OCI-LY7 (cell line): ENCODE measurements at regions not wholly inside any gene's neighbourhood (a gene's known extent, or its start where the extent isn't known, plus 50 kb on each side); places are given as distances from the start of the nearest gene placed in this dataset.

Source experiments
- BruUV-seq: library from RNA; stranded (reverse); fragments of 400-500 nt; replicated peaks from 2 replicates; lab custom pipeline; 2021; lab: Mats Ljungman, UMichigan
- CTCF ChIA-PET: fragments of 300-600 bp; sonication (Branson Sonifier 250); formaldehyde crosslinking; loops from one replicate; lab custom pipeline; 2022; ENCODE audit warnings: antibody characterized with exemption; ENCODE audit not compliant: unreplicated experiment; lab: Charles Lee
- POLR2A ChIA-PET: fragments of 300-600 bp; sonication (Branson Sonifier 250); formaldehyde crosslinking; loops from one replicate; lab custom pipeline; 2022; ENCODE audit warnings: antibody characterized with exemption; lab: Charles Lee
- DNase-seq: peaks from one replicate; pipeline ENCODE4 v3.0.0-alpha.2; 2015; ENCODE audit warnings: low spot score
- H2AFZ ChIP-seq: fragments of 200-600 bp; sonication (generic), shearing (Covaris generic); 2 replicates; pipeline ENCODE4 v1.6.1; 2014; ENCODE audit warnings: mild to moderate bottlenecking, antibody characterized with exemption, low read length, moderate library complexity
- H3K27ac ChIP-seq: fragments of 200-600 bp; sonication (generic); 2 replicates; pipeline ENCODE4 v1.5.1; 2014; ENCODE audit warnings: mixed run types, low read depth, mild to moderate bottlenecking, moderate library complexity, low read length, inconsistent platforms; ENCODE audit not compliant: poor library complexity, severe bottlenecking
- H3K36me3 ChIP-seq: fragments of 200-600 bp; sonication (generic); 2 replicates; pipeline ENCODE4 v1.6.1; 2014; ENCODE audit warnings: mild to moderate bottlenecking, antibody characterized with exemption, low read length, moderate library complexity, mixed read lengths; ENCODE audit not compliant: insufficient read depth
- H3K4me1 ChIP-seq: fragments of 200-600 bp; sonication (generic); 2 replicates; pipeline ENCODE4 v1.5.1; 2014; ENCODE audit warnings: mild to moderate bottlenecking, low read length; ENCODE audit not compliant: insufficient read depth, poor library complexity, severe bottlenecking
- H3K4me2 ChIP-seq: fragments of 200-600 bp; sonication (generic); 2 replicates; pipeline ENCODE4 v1.6.1; 2014; ENCODE audit warnings: mild to moderate bottlenecking, low read length
- H3K4me3 ChIP-seq: fragments of 200-600 bp; sonication (generic); 2 replicates; pipeline ENCODE4 v1.5.1; 2014; ENCODE audit warnings: mild to moderate bottlenecking, low read depth, low read length; ENCODE audit not compliant: poor library complexity, severe bottlenecking
- H3K79me2 ChIP-seq: fragments of 200-600 bp; sonication (generic); 2 replicates; pipeline ENCODE4 v1.6.1; 2016; ENCODE audit warnings: low read depth, mild to moderate bottlenecking, low read length, moderate library complexity, mixed read lengths; ENCODE audit not compliant: insufficient read depth
- H3K9me2 ChIP-seq: fragments of 200-600 bp; sonication (generic); 2 replicates; pipeline ENCODE4 v1.6.1; 2016; ENCODE audit warnings: mild to moderate bottlenecking, low read length, mixed read lengths; ENCODE audit not compliant: insufficient read depth
- H3K9me3 ChIP-seq: fragments of 200-600 bp; sonication (generic); 2 replicates; pipeline ENCODE4 v1.6.1; 2014; ENCODE audit warnings: mild to moderate bottlenecking, mixed run types, low read length, mixed read lengths
- H4K20me1 ChIP-seq: fragments of 200-600 bp; sonication (generic); 2 replicates; pipeline ENCODE4 v1.6.1; 2014; ENCODE audit warnings: mild to moderate bottlenecking, antibody characterized with exemption, low read length, moderate library complexity, mixed read lengths; ENCODE audit not compliant: insufficient read depth
- CTCF ChIP-seq: fragments of 200-600 bp; sonication (generic); conservative IDR thresholded peaks from 2 replicates; pipeline ENCODE4 v1.5.1; 2014; ENCODE audit warnings: mild to moderate bottlenecking, antibody characterized with exemption, low read length, moderate library complexity, mixed read lengths
- EZH2phosphoT487 ChIP-seq: fragments of 200-600 bp; sonication (generic); IDR thresholded peaks from 2 replicates; pipeline ENCODE4 v1.6.1; 2018; ENCODE audit warnings: low read depth, borderline replicate concordance, mild to moderate bottlenecking, mixed run types, antibody characterized with exemption, low read length, moderate library complexity, mixed read lengths
- intact Hi-C: fragments of 100-400 bp; cut with micrococcal nuclease; formaldehyde crosslinking; loops from one replicate; pipeline ENCODE4 v1.10.0; 2022; ENCODE audit not compliant: unreplicated experiment

GRCh38 chr12:42786400-42787148, 197.0 kb upstream of the PRICKLE1 start:
- Histone ChIP-seq H2AFZ (no peak overlapping the region), H3K9me2 (no peaks in the 10 kb centered on the region), H3K4me3 (no peak overlapping the region), H3K4me1 (no peaks in the 10 kb centered on the region), H3K36me3 (no peaks in the 10 kb centered on the region), H4K20me1 (no peaks in the 10 kb centered on the region), H3K4me2 (no peak overlapping the region), H3K9me3 (no peaks in the 10 kb centered on the region), H3K79me2 (no peaks in the 10 kb centered on the region), H3K27ac (no peak overlapping the region)
- DNase-seq = no peak
- no TSS peak for BruUV-seq
- intact Hi-C loops = no loop called here
- ChIA-PET POLR2A (no interaction called here), CTCF (no interaction called here)
- TF ChIP-seq EZH2phosphoT487 (no peak), CTCF (no peak)

- no peaks in the 10 kb centered on the region for H3K36me3 ChIP-seq
- TF ChIP-seq EZH2phosphoT487 = no peak
- CTCF ChIA-PET = no interaction called here
- no peak overlapping the region for H2AFZ ChIP-seq
- intact Hi-C loops = no loop called here
- H3K9me3 ChIP-seq = no peaks in the 10 kb centered on the region
- POLR2A ChIA-PET = no interaction called here
- DNase-seq = no peak
- no peaks in the 10 kb centered on the region for H3K4me1 ChIP-seq
- H4K20me1 ChIP-seq = no peaks in the 10 kb centered on the region
- H3K4me3 ChIP-seq = no peak overlapping the region
- no peak overlapping the region for H3K27ac ChIP-seq
- H3K79me2 ChIP-seq = no peaks in the 10 kb centered on the region
- H3K4me2 ChIP-seq = no peak overlapping the region
- H3K9me2 ChIP-seq = no peaks in the 10 kb centered on the region
- BruUV-seq = no TSS peak
Measured at GRCh38 chr12:42785944-42786343, 196.4 kb upstream of the PRICKLE1 start.

GRCh38 chr12:42780671-42781070, 191.1 kb upstream of the PRICKLE1 start:
- Histone ChIP-seq H3K4me3 (no peak overlapping the region), H3K79me2 (no peaks in the 10 kb centered on the region), H3K27ac (no peak overlapping the region), H2AFZ (no peak overlapping the region), H4K20me1 (no peaks in the 10 kb centered on the region), H3K4me1 (no peaks in the 10 kb centered on the region), H3K4me2 (no peak overlapping the region), H3K9me2 (no peaks in the 10 kb centered on the region), H3K36me3 (no peaks in the 10 kb centered on the region), H3K9me3 (no peaks in the 10 kb centered on the region)
- ChIA-PET POLR2A (interaction anchor here (1.5 kb wide), 1 partner anchor 8 kb away, joined by 3 read pairs; no protein-coding TSS in a partner anchor), CTCF (no interaction called here)
- no TSS peak for BruUV-seq
- intact Hi-C loops = no loop called here
- TF ChIP-seq CTCF (no peak), EZH2phosphoT487 (no peak)
- DNase-seq = no peak
